GM10248 (cell line): ENCODE measurements at regions not wholly inside any gene's neighbourhood (a gene's known extent, or its start where the extent isn't known, plus 50 kb on each side); places are given as distances from the start of the nearest gene placed in this dataset.

Experiments
- CTCF ChIA-PET: fragments of 300-600 bp; sonication (Branson Sonifier 250); formaldehyde crosslinking; extraction: SDS; loops from one replicate; lab custom pipeline; 2021; ENCODE audit warnings: antibody characterized with exemption; lab: Yijun Ruan, JAX
- POLR2A ChIA-PET: fragments of 350-650 bp; sonication (Branson Sonifier 250); formaldehyde crosslinking; extraction: SDS; loops from one replicate; lab custom pipeline; 2020; ENCODE audit warnings: antibody characterized with exemption; lab: Yijun Ruan, JAX
- DNase-seq: peaks from one replicate; pipeline ENCODE4 v3.0.0; 2012; ENCODE audit errors: extremely low spot score
- TF ChIP-seq, protein P1 (sequence below): IDR thresholded peaks from 2 replicates; pipeline ENCODE4 v1.5.1; 2012; ENCODE audit warnings: mild to moderate bottlenecking, low read depth; ENCODE audit errors: extremely low read depth, missing control alignments, control extremely low read depth

DNA sequence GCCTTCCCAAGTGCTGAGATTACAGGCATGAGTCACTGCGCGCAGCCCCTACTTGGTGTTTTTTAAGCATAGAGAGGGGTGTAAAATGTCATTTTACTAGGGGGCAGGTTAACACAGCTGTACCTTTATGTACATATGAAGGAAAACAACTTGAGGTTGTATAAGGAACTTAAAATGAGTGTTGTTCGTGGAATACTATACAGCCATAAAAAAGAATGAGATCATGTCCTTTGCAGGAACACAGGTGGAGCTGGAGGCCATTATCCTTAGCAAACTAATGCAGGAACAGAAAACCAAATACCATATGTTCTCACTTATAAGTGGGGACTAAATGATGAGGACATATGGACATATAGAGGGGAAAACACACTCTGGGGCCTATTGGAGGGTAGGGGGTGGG, 256.2 kb upstream of the C2CD4B start:
- DNase-seq = no peak
- ChIA-PET CTCF (no interaction called here), POLR2A (no interaction called here)
- TF ChIP-seq, protein P1, sequence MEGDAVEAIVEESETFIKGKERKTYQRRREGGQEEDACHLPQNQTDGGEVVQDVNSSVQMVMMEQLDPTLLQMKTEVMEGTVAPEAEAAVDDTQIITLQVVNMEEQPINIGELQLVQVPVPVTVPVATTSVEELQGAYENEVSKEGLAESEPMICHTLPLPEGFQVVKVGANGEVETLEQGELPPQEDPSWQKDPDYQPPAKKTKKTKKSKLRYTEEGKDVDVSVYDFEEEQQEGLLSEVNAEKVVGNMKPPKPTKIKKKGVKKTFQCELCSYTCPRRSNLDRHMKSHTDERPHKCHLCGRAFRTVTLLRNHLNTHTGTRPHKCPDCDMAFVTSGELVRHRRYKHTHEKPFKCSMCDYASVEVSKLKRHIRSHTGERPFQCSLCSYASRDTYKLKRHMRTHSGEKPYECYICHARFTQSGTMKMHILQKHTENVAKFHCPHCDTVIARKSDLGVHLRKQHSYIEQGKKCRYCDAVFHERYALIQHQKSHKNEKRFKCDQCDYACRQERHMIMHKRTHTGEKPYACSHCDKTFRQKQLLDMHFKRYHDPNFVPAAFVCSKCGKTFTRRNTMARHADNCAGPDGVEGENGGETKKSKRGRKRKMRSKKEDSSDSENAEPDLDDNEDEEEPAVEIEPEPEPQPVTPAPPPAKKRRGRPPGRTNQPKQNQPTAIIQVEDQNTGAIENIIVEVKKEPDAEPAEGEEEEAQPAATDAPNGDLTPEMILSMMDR = no peak

DNA sequence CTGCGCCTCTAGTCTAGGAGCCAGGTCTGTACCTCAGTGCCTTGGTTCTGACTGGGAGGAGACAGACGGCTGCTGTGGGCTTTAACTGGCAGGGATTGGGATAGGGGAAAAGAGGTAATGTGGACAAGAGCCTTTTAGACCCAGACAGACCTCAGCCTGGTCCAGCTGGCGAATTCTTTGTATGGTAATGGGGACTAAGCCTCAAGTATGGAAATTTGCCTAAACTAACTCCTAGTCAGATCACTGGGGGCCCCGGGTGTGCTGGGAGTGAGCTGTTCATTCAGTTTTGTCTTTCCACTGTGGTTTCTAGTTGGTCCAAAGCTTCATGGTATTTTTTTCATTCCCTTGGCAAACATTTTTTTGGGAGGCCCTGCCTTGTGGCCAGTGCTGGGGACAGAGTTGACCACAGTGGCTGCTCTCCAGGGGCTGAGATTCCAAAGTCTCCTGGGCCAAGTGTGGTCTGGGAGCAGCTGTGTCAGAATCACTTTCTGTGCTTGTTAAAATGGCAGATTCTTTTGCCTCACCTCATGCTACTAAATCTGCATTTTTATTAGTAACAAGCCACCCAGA, 261.4 kb upstream of the C2CD4B start:
- ChIA-PET POLR2A (no interaction called here), CTCF (interaction anchor here (1.1 kb wide), 1 partner anchor 10 kb away, joined by 3 read pairs; no protein-coding TSS in a partner anchor)
- TF ChIP-seq, protein P1 = no peak
- DNase-seq = no peak

DNA sequence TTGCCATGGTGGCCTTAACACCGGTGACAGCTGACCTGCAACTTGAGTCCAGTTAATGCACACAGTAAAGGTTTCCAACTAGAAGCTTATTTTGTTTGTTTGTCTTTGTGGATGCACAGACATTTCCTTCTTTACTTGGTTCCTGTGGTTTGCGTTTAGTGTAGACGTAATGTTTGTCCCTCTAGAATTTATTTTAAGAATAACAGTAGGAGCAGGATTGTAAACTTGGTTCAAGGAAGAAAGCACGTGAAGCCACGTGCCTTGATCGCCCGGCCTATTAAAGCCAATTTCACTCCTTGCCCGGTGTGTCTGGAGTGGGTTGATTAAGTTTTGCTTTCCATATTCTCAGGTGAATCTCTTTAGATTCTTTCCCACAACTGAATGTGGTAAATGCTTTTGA, 263.2 kb upstream of the C2CD4B start:
- no peak for DNase-seq
- CTCF ChIA-PET = no interaction called here
- POLR2A ChIA-PET = no interaction called here
- TF ChIP-seq, protein P1 = no peak

DNA sequence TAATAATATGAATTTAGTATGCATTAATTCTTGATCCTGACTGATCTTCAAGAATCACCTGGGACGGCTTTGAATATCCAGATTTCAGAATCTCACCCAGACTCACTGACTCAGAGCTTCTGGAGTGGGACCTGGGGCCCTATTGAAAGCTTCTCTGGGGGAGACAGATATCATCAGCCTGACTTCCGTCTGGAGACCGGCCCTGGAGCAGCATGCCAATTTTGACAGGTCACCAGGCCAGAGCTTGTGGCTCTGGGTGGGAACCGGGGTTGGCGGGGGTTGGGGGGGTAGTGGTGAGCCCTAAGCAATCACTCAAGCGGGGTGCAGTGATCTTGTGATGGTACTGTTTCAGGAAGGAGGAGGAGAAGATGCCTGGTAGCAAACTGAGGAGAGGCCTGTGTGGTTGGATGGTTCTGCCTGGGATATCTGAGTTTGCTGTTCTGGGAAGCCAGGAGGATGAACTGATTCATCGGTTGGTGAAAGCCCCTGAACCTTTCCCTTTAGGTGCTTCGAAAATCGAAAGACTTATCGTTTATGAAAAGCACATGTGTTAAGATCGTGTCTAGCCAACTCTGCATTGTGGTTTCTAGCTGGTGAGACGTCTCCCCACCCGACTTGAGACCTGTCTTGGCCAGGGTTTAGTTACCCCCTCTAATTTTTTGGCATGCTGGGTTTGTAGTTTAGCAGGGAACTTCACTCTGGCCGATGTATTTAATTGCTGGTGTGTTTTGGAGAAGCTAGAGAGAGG, 263.9 kb upstream of the C2CD4B start:
- no peak for DNase-seq
- ChIA-PET CTCF (interaction anchor here (0.6 kb wide), 1 partner anchor 16 kb away, joined by 3 read pairs; no protein-coding TSS in a partner anchor), POLR2A (no interaction called here)
- TF ChIP-seq, protein P1 = no peak

DNA sequence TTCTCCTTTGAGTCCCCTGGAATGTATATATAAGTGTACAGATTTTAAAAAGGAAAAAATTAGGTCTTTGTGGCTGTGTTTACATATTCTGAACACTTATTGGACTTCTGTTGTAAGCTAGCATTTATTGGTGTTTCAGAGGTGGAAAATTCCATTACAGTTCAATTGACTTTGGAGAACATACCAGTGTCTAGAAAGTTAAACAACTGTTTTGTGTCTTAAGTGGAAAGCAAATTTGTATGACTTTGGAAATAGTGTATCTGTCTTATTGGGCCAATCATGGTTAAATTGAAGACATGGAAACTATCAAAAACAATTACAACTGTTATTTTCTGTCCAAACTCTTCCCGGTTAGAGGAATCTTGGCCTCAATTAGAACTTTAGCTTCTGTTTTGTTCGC, 265.0 kb upstream of the C2CD4B start:
- TF ChIP-seq, protein P1 = no peak
- POLR2A ChIA-PET = no interaction called here
- DNase-seq = no peak
- CTCF ChIA-PET = no interaction called here

DNA sequence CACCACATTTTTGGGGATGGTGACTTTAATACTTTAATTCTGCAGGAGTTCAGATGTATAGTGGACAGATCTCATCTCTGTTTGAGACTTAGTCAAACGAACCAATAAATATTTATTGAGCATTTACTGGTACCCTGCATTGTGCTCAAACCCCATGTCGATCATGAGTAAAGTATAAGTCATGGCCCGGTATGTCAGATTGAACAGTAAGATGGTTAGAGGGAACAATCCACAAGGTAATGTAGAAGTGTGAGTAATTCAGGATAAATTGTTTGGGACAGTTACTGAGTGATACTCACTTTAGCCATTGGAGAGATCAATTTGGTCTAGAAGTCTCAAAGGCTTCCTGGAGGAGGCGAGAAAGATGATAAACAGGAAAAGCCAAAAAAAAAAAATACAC, 265.5 kb upstream of the C2CD4B start:
- TF ChIP-seq, protein P1 = no peak
- ChIA-PET POLR2A (no interaction called here), CTCF (interaction anchor here (1.3 kb wide), 1 partner anchor 11 kb away, joined by 3 read pairs; no protein-coding TSS in a partner anchor)
- no peak for DNase-seq
